Thymus (tissue), 11 donors: ENCODE measurements at regions not wholly inside any gene's neighbourhood (a gene's known extent, or its start where the extent isn't known, plus 50 kb on each side); places are given as distances from the start of the nearest gene placed in this dataset.

Source experiments
- DNase-seq, 9 donors: peaks; one replicate each; pipeline ENCODE4 v3.0.0-alpha.2; 2013; ENCODE audit warnings: low spot score in 9 of 9, low read depth in 6 of 9, missing footprints in 1 of 9
- H3K27ac ChIP-seq, 2 donors: one replicate each; pipeline ENCODE4 v1.5.1; 2013; ENCODE audit warnings: control low read depth in 1 of 2, low read depth in 1 of 2, low read length in 1 of 2, mild to moderate bottlenecking in 1 of 2, moderate library complexity in 1 of 2
- H3K27me3 ChIP-seq, 2 donors: one replicate each; pipeline ENCODE4 v1.5.1; 2013; ENCODE audit warnings: low read length in 1 of 2; ENCODE audit not compliant: control insufficient read depth in 2 of 2, insufficient read depth in 1 of 2
- H3K36me3 ChIP-seq, 2 donors: one replicate each; pipeline ENCODE4 v1.5.1; 2013; ENCODE audit warnings: low read length in 1 of 2, mild to moderate bottlenecking in 1 of 2, moderate library complexity in 1 of 2; ENCODE audit not compliant: control insufficient read depth in 2 of 2, insufficient read depth in 2 of 2
- H3K4me1 ChIP-seq, 2 donors: one replicate each; pipeline ENCODE4 v1.5.1; 2013; ENCODE audit warnings: low read length in 2 of 2; ENCODE audit not compliant: control insufficient read depth in 2 of 2, insufficient read depth in 2 of 2
- H3K4me3 ChIP-seq, 2 donors: one replicate each; pipeline ENCODE4 v1.5.1; 2013; ENCODE audit warnings: low read length in 2 of 2, control low read depth in 1 of 2, mild to moderate bottlenecking in 1 of 2
- H3K9me3 ChIP-seq, 2 donors: one replicate each; pipeline ENCODE4 v1.5.1; 2013; ENCODE audit warnings: low read length in 1 of 2, mild to moderate bottlenecking in 1 of 2; ENCODE audit not compliant: control insufficient read depth in 2 of 2, insufficient read depth in 1 of 2
- WGBS: extraction: QIAGEN DNeasy Blood & Tissue Kit; methylation state at CpG from one replicate; pipeline ENCODE4 v1.1.7; 2013; 5-methylcytosine and 5-hydroxymethylcytosine counted together
- donor health status: healthy.

- Histone ChIP-seq H3K36me3 (no peaks in the 10 kb centered on the region), H3K4me3 (no peak overlapping the region), H3K27ac (no peak overlapping the region), H3K4me1 (no peaks in the 10 kb centered on the region), H3K9me3 (no peaks in the 10 kb centered on the region), H3K27me3 (no peaks in the 10 kb centered on the region)
- WGBS = 93% methylated on average over 1 of the region's 1 CpG
- no peak for DNase-seq
Observed at GRCh38 chr6:119896806-119897205, 547.2 kb upstream of the MAN1A1 start.

- no peak overlapping the region for H3K27ac ChIP-seq
- H3K4me1 ChIP-seq = no peaks in the 10 kb centered on the region
- no peaks in the 10 kb centered on the region for H3K9me3 ChIP-seq
- H3K36me3 ChIP-seq = no peaks in the 10 kb centered on the region
- H3K4me3 ChIP-seq = no peak overlapping the region
- WGBS = 93% methylated on average over 2 of the region's 2 CpGs
- H3K27me3 ChIP-seq = no peaks in the 10 kb centered on the region
- DNase-seq = no peak
Observed at GRCh38 chr6:119895626-119896025, 546.1 kb upstream of the MAN1A1 start.

DNA sequence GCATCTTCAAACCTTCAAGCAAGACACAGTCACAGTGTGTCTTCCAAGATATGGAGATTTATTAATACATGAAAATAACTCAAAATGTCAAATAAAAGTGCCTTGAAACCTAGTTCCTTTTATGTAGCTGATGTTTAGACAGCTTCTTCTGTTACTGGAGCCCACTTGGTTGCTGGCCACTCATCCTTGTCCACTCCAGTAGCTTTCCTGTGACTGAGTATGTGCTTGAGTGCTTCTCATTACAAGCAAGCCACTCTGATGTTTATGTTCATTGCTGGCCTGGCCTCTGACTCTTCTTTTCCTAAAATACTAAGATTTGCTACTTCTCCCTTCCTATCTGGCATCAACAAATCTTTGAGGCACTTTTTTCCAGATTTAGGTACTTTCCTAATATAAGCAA, 545.2 kb upstream of the MAN1A1 start:
- Histone ChIP-seq H3K36me3 (no peaks in the 10 kb centered on the region), H3K27ac (no peak overlapping the region), H3K4me3 (no peak overlapping the region), H3K9me3 (no peaks in the 10 kb centered on the region), H3K27me3 (no peaks in the 10 kb centered on the region), H3K4me1 (no peaks in the 10 kb centered on the region)
- DNase-seq = no peak

DNA sequence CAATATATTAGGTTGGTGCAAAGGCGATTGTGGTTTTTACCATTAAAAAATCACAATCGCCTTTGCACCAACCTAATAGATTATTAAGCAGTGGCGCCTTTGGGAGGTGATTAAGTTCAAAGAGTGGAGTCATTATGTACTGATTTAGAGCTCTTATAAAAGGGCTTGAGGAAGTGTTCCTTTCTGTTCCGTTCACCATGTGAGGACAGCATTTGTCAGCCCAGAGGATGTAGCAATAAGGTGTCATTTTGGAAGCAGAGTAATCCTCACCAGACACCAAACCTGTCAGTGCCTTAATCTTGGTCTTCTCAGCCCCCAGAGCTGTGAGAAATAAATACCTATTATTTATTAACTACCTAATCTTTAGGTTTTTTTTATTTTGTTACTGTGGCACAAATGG, 542.1 kb upstream of the MAN1A1 start:
- Histone ChIP-seq H3K36me3 (no peaks in the 10 kb centered on the region), H3K27me3 (no peaks in the 10 kb centered on the region), H3K4me3 (no peak overlapping the region), H3K4me1 (no peaks in the 10 kb centered on the region), H3K9me3 (no peaks in the 10 kb centered on the region), H3K27ac (no peak overlapping the region)
- 97% methylated on average over 4 of the region's 4 CpGs for WGBS
- no peak for DNase-seq

GRCh38 chr6:119891206-119891605, 541.6 kb upstream of the MAN1A1 start:
- 99% methylated on average over 1 of the region's 1 CpG for WGBS
- Histone ChIP-seq H3K27me3 (no peaks in the 10 kb centered on the region), H3K27ac (no peak overlapping the region), H3K9me3 (no peaks in the 10 kb centered on the region), H3K4me1 (no peaks in the 10 kb centered on the region), H3K36me3 (no peaks in the 10 kb centered on the region), H3K4me3 (no peak overlapping the region)
- no peak for DNase-seq

GRCh38 chr6:119890470-119890869, 540.9 kb upstream of the MAN1A1 start:
- Histone ChIP-seq H3K4me3 (no peak overlapping the region), H3K27ac (no peak overlapping the region), H3K27me3 (no peaks in the 10 kb centered on the region), H3K36me3 (no peaks in the 10 kb centered on the region), H3K9me3 (no peaks in the 10 kb centered on the region), H3K4me1 (no peaks in the 10 kb centered on the region)
- DNase-seq = no peak
- 92% methylated on average over 1 of the region's 1 CpG for WGBS

DNA sequence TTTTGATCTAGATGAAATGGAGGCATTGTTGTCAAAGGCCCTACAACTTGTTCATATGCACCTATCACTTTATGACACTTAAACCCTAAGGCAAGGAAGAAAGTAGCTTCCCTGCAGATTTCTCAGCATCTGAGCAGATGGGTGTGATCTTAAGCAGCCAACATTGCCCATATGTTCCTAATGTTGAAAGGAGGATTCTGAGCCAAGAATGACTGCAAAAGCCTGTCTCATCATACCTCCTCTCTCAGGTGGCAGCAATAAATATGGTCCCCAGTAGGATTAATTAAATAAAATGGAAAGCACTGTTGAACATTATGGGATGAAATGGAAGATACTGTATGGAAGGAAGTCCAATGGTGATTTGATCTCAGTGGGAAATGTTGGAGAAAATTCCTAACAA, 538.1 kb upstream of the MAN1A1 start:
- no peak for DNase-seq
- Histone ChIP-seq H3K9me3 (no peaks in the 10 kb centered on the region), H3K27ac (no peak overlapping the region), H3K4me3 (no peak overlapping the region), H3K36me3 (no peaks in the 10 kb centered on the region), H3K4me1 (no peaks in the 10 kb centered on the region), H3K27me3 (no peaks in the 10 kb centered on the region)

DNA sequence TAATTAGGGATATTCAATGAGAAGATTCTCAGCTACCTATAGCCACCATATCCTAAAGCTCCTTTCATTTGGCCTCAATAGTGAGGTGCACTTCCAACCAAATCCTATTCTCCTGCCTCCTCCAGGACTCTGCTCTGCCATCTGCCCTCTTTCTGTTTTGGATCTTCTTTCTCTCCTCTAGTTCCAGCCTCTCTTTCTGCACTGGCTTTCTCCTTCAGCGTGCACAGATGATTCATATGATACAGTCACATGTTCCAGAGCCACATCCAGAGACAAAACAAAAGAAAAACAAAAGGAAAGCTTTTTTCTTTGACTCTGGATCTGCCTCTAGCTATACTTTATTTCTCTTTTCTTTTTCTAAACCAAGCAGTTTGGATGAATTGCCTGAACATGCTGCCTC, 531.9 kb upstream of the MAN1A1 start:
- WGBS = 93% methylated on average over 1 of the region's 1 CpG
- H3K9me3 ChIP-seq = no peaks in the 10 kb centered on the region
- H3K4me1 ChIP-seq = no peaks in the 10 kb centered on the region
- no peak overlapping the region for H3K27ac ChIP-seq
- H3K4me3 ChIP-seq = no peak overlapping the region
- DNase-seq = no peak
- H3K36me3 ChIP-seq = no peaks in the 10 kb centered on the region
- H3K27me3 ChIP-seq = no peaks in the 10 kb centered on the region

GRCh38 chr6:119880840-119881239, 531.3 kb upstream of the MAN1A1 start:
- no peak for DNase-seq
- no peak overlapping the region for H3K4me3 ChIP-seq
- no peaks in the 10 kb centered on the region for H3K27me3 ChIP-seq
- no peaks in the 10 kb centered on the region for H3K4me1 ChIP-seq
- H3K27ac ChIP-seq = no peak overlapping the region
- no peaks in the 10 kb centered on the region for H3K9me3 ChIP-seq
- no peaks in the 10 kb centered on the region for H3K36me3 ChIP-seq

DNA sequence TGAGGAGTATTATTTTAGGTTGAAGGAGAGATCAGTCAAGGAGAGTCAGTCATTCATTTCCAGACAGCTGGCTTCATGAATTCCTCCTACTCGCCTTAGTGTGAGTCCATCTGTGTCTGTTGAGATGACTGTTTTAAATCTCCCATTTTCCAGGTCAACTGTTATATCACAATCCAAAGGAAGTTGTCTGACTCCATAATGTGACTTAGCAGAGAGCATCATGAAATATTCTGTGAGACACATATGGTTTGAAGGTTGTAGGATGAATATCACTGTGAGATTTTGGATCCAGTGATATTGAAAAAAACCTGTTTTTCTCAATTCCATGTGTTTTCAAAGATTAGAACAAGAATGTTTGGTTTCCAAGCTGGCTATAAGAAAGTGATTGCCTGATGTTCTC, 530.2 kb upstream of the MAN1A1 start:
- no peak for DNase-seq
- no peak overlapping the region for H3K4me3 ChIP-seq
- WGBS = 47% methylated on average over 1 of the region's 1 CpG
- H3K4me1 ChIP-seq = no peaks in the 10 kb centered on the region
- H3K27ac ChIP-seq = no peak overlapping the region
- H3K9me3 ChIP-seq = no peaks in the 10 kb centered on the region
- no peaks in the 10 kb centered on the region for H3K36me3 ChIP-seq
- no peaks in the 10 kb centered on the region for H3K27me3 ChIP-seq
